ENCODE measurements at regions not wholly inside any gene's neighbourhood (a gene's known extent, or its start where the extent isn't known, plus 50 kb on each side); places are given as distances from the start of the nearest gene placed in this dataset.
"Not testable (repeated sequence)": the region's sequence is repeated elsewhere in the genome, so short reads cannot be mapped to it uniquely, and the experiment has no call there.

GRCh38 chr7:68866200-68866570 lies 732.1 kb upstream of the AUTS2 start:
- no peak for TF ChIP-seq CTCF (IDR thresholded peaks at IDR 0.05; ENCODE audit: low read depth, low read length)
- Histone ChIP-seq H3K4me3 (ENCODE audit: low read depth, low read length) (no peak overlapping the region), H3K27me3 (no peaks in the 10 kb centered on the region), H3K4me1 (no peaks in the 10 kb centered on the region; the same call in 1 of the 2 replicates), H3K9me3 (no peaks in the 10 kb centered on the region; the same call in 1 of the 2 replicates), H3K36me3 (no peaks in the 10 kb centered on the region)
- no peak for DNase-seq

DNA sequence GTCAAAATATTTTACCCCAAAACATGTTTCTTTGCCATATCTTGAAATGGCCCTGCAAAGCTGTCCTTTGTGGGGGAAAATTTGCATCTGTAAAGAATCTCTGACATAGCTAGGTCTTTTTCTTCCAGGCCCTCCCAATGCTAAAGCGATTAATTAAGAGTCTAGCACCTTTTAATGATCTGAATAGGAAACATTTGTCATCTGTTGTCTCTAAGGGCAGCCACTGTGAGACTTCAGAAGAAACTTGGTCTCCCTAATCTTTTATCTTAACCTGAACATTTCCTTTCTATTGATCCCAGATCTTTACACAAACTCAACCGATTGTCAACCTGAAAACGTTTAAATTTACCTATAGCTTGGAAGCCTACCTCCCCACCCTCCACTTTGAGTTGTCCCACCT lies 731.6 kb upstream of the AUTS2 start:
- H3K27me3 ChIP-seq: not testable (repeated sequence)

GRCh38 chr7:68868978-68869377 lies 729.3 kb upstream of the AUTS2 start:
- no peak for TF ChIP-seq CTCF (IDR thresholded peaks at IDR 0.05; ENCODE audit: low read depth, low read length)
- DNase-seq: no peak
- no peak overlapping the region for H3K4me3 ChIP-seq (ENCODE audit: low read depth, low read length)
- no peaks in the 10 kb centered on the region for H3K36me3 ChIP-seq
- no peaks in the 10 kb centered on the region for H3K27me3 ChIP-seq
- H3K9me3 ChIP-seq: no peaks in the 10 kb centered on the region; the same call in 1 of the 2 replicates
- no peaks in the 10 kb centered on the region for H3K4me1 ChIP-seq

More for the DNA sequence above, 731.6 kb upstream of the AUTS2 start:
- H3K9me3 ChIP-seq; H3K36me3 ChIP-seq; H3K4me1 ChIP-seq; DNase-seq; H3K4me3 ChIP-seq (ENCODE audit: low read depth, low read length): not testable (repeated sequence)

DNA sequence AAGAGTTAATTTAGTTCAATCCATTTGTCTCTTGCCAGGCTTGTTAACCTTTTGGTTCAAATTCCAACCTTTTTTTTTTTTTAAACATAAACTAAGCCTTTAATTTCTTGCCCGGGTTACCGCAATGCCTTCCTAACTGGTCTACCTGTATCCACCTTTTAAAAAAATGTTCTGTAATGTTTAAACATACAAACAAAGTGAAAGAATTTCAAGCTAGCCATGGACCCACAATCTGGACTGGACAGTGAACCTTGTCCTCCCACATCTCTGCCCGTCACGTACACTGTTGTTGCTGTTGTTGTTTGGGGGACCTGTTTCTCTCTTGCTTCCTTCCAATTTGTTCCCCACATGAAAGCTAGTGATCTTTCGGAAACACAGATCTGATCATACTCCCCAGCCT lies 724.7 kb upstream of the AUTS2 start:
- DNase-seq: no peak
- H3K9me3 ChIP-seq: no peaks in the 10 kb centered on the region
- H3K4me1 ChIP-seq: no peaks in the 10 kb centered on the region
- TF ChIP-seq CTCF (IDR thresholded peaks at IDR 0.05; ENCODE audit: low read depth, low read length): no peak
- H3K4me3 ChIP-seq (ENCODE audit: low read depth, low read length): no peak overlapping the region
- no peaks in the 10 kb centered on the region for H3K27me3 ChIP-seq
- H3K36me3 ChIP-seq: no peaks in the 10 kb centered on the region

GRCh38 chr7:68875857-68876256 lies 722.4 kb upstream of the AUTS2 start:
- DNase-seq: no peak
- TF ChIP-seq CTCF (IDR thresholded peaks at IDR 0.05; ENCODE audit: low read depth, low read length): no peak
- Histone ChIP-seq H3K36me3 (no peaks in the 10 kb centered on the region), H3K9me3 (no peaks in the 10 kb centered on the region), H3K27me3 (no peaks in the 10 kb centered on the region), H3K4me3 (ENCODE audit: low read depth, low read length) (no peak overlapping the region), H3K4me1 (no peaks in the 10 kb centered on the region)

- not testable (repeated sequence) for H3K36me3 ChIP-seq; H3K27me3 ChIP-seq; H3K4me3 ChIP-seq (ENCODE audit: low read depth, low read length); H3K4me1 ChIP-seq; H3K9me3 ChIP-seq; DNase-seq
Observed at GRCh38 chr7:68887116-68887515, 711.2 kb upstream of the AUTS2 start.

DNA sequence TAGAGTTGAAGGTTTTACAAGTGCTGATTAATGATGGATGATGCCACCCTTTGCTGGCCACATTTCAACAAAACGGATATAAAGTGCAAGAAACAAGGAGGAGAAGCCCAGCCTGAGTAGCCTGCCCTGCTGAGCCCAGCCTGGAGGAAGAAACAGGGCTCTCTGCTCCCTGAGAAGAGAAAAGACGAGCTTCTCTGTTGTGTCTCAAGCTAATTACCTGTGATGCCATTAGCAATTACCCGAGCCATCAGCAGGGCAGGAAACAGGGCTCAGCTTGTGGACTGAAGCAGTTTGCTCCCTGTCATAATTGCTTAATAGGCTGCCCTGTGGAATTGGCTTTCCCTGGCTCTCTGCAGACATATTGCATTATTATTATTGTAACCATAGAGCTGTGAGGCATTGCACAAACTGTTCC lies 709.3 kb upstream of the AUTS2 start:
- DNase-seq: peak; percentile 71
- no peak for TF ChIP-seq CTCF (IDR thresholded peaks at IDR 0.05; ENCODE audit: low read depth, low read length)
- Histone ChIP-seq H3K27me3 (no peaks in the 10 kb centered on the region), H3K9me3 (no peaks in the 10 kb centered on the region), H3K4me1 (peaks cover 7% of the 10 kb centered on the region; the same call in 1 of the 2 replicates), H3K4me3 (ENCODE audit: low read depth, low read length) (no peak overlapping the region), H3K36me3 (no peaks in the 10 kb centered on the region)
